Uterus (tissue), 2 donors: ENCODE measurements at regions not wholly inside any gene's neighbourhood (a gene's known extent, or its start where the extent isn't known, plus 50 kb on each side); places are given as distances from the start of the nearest gene placed in this dataset.

Experiments
- CTCF ChIP-seq, 4 experiments: fragments of 200-600 bp in 2 of 4; fragments of 450-650 bp in 2 of 4; sonication (generic) in 2 of 4; IDR thresholded peaks; one replicate each; pipeline ENCODE4 v1.5.1; 2016 to 2019; ENCODE audit warnings: antibody characterized with exemption in 4 of 4, mild to moderate bottlenecking in 2 of 4, moderate library complexity in 1 of 4
- POLR2A ChIP-seq, 2 donors: fragments of 450-650 bp; IDR thresholded peaks; one replicate each; pipeline ENCODE4 v1.6.1; 2016; ENCODE audit warnings: antibody characterized with exemption in 2 of 2, mild to moderate bottlenecking in 1 of 2, moderate library complexity in 1 of 2

DNA sequence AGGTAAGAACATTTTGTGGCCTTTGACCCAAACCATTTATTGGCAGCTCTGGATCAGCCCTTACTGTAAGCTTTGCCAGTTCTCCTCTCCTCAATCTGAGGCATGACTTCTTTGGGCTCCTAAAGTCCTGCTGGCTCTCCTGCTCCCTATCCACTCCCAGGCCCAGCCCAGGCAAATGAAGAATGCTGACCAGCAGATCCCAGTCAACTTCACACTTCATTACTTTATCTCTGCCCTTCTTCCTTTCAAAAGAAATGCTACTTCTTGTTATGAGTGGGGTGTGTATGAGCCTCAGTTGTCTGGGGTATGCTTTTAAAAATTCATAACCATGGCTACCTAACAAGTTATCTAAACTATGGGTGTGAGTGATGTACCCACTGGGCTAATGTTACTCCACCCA lies 479.6 kb downstream of the ACTL7B start:
- TF ChIP-seq CTCF (IDR thresholded peaks at IDR 0.05) (no peak), POLR2A (IDR thresholded peaks at IDR 0.05) (no peak)
